GM12878 (cell line): ENCODE measurements at regions not wholly inside any gene's neighbourhood (a gene's known extent, or its start where the extent isn't known, plus 50 kb on each side); places are given as distances from the start of the nearest gene placed in this dataset.
A peak's percentile ranks its signal among the peaks of the same experiment; 100 is the strongest.

ENCODE experiments used
- BACH1 ChIP-seq: fragments of 450-650 bp; IDR thresholded peaks from 2 replicates; pipeline ENCODE4 v1.6.1; 2017; ENCODE audit warnings: mild to moderate bottlenecking, borderline replicate concordance
- CHD4 ChIP-seq: fragments of 200-600 bp; sonication (generic); IDR thresholded peaks from 2 replicates; pipeline ENCODE4 v1.6.1; 2016; ENCODE audit warnings: mild to moderate bottlenecking
- CREB1 ChIP-seq: IDR thresholded peaks from 2 replicates; pipeline ENCODE4 v1.6.1; 2012; ENCODE audit warnings: low read depth, mild to moderate bottlenecking, inconsistent platforms
- EED ChIP-seq: sonication (generic); IDR thresholded peaks from 2 replicates; pipeline ENCODE4 v1.6.1; 2016; ENCODE audit warnings: antibody characterized with exemption, low read depth
- ETV6 ChIP-seq, 2 experiments: fragments of 450-650 bp in 1 of 2; IDR thresholded peaks in 1 of 2; conservative IDR thresholded peaks in 1 of 2; 2 replicates each; pipeline ENCODE4 v1.6.1; 2014; ENCODE audit warnings: antibody characterized with exemption in 1 of 2, borderline replicate concordance in 1 of 2, low read depth in 1 of 2, mild to moderate bottlenecking in 1 of 2, moderate library complexity in 1 of 2
- HDGF ChIP-seq: fragments of 450-650 bp; IDR thresholded peaks from 2 replicates; pipeline ENCODE4 v1.6.1; 2016; ENCODE audit warnings: antibody characterized with exemption
- IKZF1 ChIP-seq: fragments of 450-650 bp; conservative IDR thresholded peaks from 2 replicates; pipeline ENCODE4 v1.6.1; 2017; ENCODE audit warnings: antibody characterized with exemption, mild to moderate bottlenecking
- JUNB ChIP-seq: IDR thresholded peaks from 2 replicates; pipeline ENCODE4 v1.6.1; 2016; ENCODE audit warnings: antibody characterized with exemption, mild to moderate bottlenecking
- MEF2A ChIP-seq: IDR thresholded peaks from 2 replicates; pipeline ENCODE4 v1.6.1; 2011; ENCODE audit warnings: low read depth, mild to moderate bottlenecking, low read length, moderate library complexity; ENCODE audit not compliant: insufficient read depth
- MEF2B ChIP-seq: fragments of 450-650 bp; IDR thresholded peaks from 2 replicates; pipeline ENCODE4 v1.6.1; 2018; ENCODE audit warnings: mild to moderate bottlenecking, moderate library complexity; ENCODE audit not compliant: partially characterized antibody, poor library complexity, severe bottlenecking
- MLLT1 ChIP-seq: fragments of 450-650 bp; IDR thresholded peaks from 2 replicates; pipeline ENCODE4 v1.6.1; 2016; ENCODE audit warnings: mild to moderate bottlenecking
- MXI1 ChIP-seq: fragments of 150-350 bp; IDR thresholded peaks from 2 replicates; pipeline ENCODE4 v1.6.1; 2011; ENCODE audit warnings: low read depth, mild to moderate bottlenecking, inconsistent platforms, low read length, improper control_type of control experiment
- NFYB ChIP-seq: IDR thresholded peaks from 2 replicates; pipeline ENCODE4 v1.6.1; 2011; ENCODE audit warnings: low read depth, mild to moderate bottlenecking, low read length, improper control_type of control experiment, moderate library complexity; ENCODE audit not compliant: insufficient read depth
- NR2C2 ChIP-seq: IDR thresholded peaks from 2 replicates; pipeline ENCODE4 v1.6.1; 2011; ENCODE audit warnings: borderline replicate concordance, low read depth; ENCODE audit not compliant: control insufficient read depth, insufficient read length
- POU2F2 ChIP-seq: IDR thresholded peaks from 3 replicates; pipeline ENCODE4 v1.6.1; 2011; ENCODE audit warnings: low read depth, mild to moderate bottlenecking, low read length, borderline replicate concordance
- SMAD5 ChIP-seq: IDR thresholded peaks from 2 replicates; pipeline ENCODE4 v1.6.1; 2016; ENCODE audit warnings: antibody characterized with exemption, low read depth
- STAT3 ChIP-seq: IDR thresholded peaks from 2 replicates; pipeline ENCODE4 v1.6.1; 2011; ENCODE audit warnings: low read depth, low read length, improper control_type of control experiment
- ZZZ3 ChIP-seq: IDR thresholded peaks from 2 replicates; pipeline ENCODE4 v1.6.1; 2011; ENCODE audit warnings: low read depth; ENCODE audit not compliant: control insufficient read depth, insufficient read length
- TF ChIP-seq, protein P1 (sequence below): fragments of 150-350 bp; IDR thresholded peaks from 2 replicates; pipeline ENCODE4 v1.6.1; 2014; ENCODE audit warnings: mild to moderate bottlenecking, low read depth, low read length
- TF ChIP-seq, protein P2 (sequence below): IDR thresholded peaks from 2 replicates; pipeline ENCODE4 v1.6.1; 2012; ENCODE audit warnings: mild to moderate bottlenecking, low read depth, low read length

DNA sequence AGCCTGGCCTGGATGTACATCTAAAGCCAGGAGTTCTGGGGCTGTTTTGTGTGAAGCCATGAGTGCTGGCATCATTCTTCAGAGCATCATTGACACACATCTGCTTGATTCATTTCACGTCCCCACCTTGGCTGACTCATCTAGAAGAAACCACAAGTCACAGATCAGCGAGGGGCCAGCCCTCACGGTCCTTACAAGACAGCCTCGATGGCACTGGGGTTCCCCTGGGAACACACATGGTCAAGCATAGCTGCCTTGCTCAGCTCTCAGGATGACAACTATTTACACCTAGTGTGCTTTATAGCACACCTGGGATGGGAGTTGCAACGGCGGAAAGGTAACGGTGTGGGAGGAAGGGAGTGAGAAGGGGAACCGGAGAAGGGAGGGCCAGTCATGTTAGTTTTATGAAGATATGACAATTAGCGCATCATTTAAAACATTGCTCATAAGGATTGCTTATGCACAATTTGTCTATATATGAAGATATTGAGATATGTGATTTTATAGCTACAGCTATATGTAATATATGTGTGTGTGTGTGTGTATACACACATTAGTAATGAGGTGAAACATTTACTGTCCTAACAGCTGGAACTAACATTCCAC is 227.1 kb downstream of the RPLP1 start (continued):
- TF ChIP-seq STAT3 (no peak), ETV6 (conservative IDR thresholded peaks at IDR 0.05 in 1 of 2, IDR thresholded peaks at IDR 0.05 in 1 of 2; ENCODE audit: borderline replicate concordance in 1 of 2, low read depth in 1 of 2) (peak in 1 of 2 experiments; percentile 79; a peak in 2 of 4 replicates), CREB1 (peak; percentile 74), BACH1 (peak; percentile 80; the same call in 1 of the 2 replicates), MXI1 (no peak), NFYB (no peak), HDGF (0 out of 2 replicates have a peak, but pooled peaks have one; percentile 19), MEF2B (peak; percentile 96), IKZF1 (peak; percentile 92), POU2F2 (peak; percentile 83; the same call in 2 of the 3 replicates), JUNB (peak; percentile 96), ZZZ3 (no peak), MLLT1 (peak; percentile 70), CHD4 (no peak), SMAD5 (no peak), NR2C2 (no peak), MEF2A (0 out of 2 replicates have a peak, but pooled peaks have one; percentile 26), EED (peak; percentile 93)
- TF ChIP-seq, protein P1, sequence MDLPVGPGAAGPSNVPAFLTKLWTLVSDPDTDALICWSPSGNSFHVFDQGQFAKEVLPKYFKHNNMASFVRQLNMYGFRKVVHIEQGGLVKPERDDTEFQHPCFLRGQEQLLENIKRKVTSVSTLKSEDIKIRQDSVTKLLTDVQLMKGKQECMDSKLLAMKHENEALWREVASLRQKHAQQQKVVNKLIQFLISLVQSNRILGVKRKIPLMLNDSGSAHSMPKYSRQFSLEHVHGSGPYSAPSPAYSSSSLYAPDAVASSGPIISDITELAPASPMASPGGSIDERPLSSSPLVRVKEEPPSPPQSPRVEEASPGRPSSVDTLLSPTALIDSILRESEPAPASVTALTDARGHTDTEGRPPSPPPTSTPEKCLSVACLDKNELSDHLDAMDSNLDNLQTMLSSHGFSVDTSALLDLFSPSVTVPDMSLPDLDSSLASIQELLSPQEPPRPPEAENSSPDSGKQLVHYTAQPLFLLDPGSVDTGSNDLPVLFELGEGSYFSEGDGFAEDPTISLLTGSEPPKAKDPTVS: no peak
- TF ChIP-seq, protein P2, sequence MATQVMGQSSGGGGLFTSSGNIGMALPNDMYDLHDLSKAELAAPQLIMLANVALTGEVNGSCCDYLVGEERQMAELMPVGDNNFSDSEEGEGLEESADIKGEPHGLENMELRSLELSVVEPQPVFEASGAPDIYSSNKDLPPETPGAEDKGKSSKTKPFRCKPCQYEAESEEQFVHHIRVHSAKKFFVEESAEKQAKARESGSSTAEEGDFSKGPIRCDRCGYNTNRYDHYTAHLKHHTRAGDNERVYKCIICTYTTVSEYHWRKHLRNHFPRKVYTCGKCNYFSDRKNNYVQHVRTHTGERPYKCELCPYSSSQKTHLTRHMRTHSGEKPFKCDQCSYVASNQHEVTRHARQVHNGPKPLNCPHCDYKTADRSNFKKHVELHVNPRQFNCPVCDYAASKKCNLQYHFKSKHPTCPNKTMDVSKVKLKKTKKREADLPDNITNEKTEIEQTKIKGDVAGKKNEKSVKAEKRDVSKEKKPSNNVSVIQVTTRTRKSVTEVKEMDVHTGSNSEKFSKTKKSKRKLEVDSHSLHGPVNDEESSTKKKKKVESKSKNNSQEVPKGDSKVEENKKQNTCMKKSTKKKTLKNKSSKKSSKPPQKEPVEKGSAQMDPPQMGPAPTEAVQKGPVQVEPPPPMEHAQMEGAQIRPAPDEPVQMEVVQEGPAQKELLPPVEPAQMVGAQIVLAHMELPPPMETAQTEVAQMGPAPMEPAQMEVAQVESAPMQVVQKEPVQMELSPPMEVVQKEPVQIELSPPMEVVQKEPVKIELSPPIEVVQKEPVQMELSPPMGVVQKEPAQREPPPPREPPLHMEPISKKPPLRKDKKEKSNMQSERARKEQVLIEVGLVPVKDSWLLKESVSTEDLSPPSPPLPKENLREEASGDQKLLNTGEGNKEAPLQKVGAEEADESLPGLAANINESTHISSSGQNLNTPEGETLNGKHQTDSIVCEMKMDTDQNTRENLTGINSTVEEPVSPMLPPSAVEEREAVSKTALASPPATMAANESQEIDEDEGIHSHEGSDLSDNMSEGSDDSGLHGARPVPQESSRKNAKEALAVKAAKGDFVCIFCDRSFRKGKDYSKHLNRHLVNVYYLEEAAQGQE: no peak
